DMS153 treated with DMSO at 0.1 percent for 48 hours (cell line): ENCODE measurements at regions not wholly inside any gene's neighbourhood (a gene's known extent, or its start where the extent isn't known, plus 50 kb on each side); places are given as distances from the start of the nearest gene placed in this dataset.

ENCODE experiments used
- DNase-seq: peaks from one replicate; lab custom pipeline; 2025; ENCODE audit not compliant: unreplicated experiment; lab: John Stamatoyannopoulos, UW

- no peak for DNase-seq
Measured at GRCh38 chr15:87120555-87120954, 1040.9 kb downstream of the AGBL1 start.

GRCh38 chr15:87118846-87119245, 1039.2 kb downstream of the AGBL1 start:
- no peak for DNase-seq

GRCh38 chr15:87118435-87118834, 1038.8 kb downstream of the AGBL1 start:
- DNase-seq, result no peak

- DNase-seq, result no peak
Measured at GRCh38 chr15:87115795-87116194, 1036.1 kb downstream of the AGBL1 start.

- no peak for DNase-seq
Measured at GRCh38 chr15:87099916-87100315, 1020.2 kb downstream of the AGBL1 start.

- no peak for DNase-seq
Measured at GRCh38 chr15:87089551-87089950, 1009.9 kb downstream of the AGBL1 start.

- DNase-seq, result no peak
Measured at GRCh38 chr15:87083201-87083600, 1003.5 kb downstream of the AGBL1 start.

GRCh38 chr15:87082581-87082980, 1002.9 kb downstream of the AGBL1 start:
- no peak for DNase-seq

- no peak for DNase-seq
Measured at GRCh38 chr15:87080547-87080946, 1000.9 kb downstream of the AGBL1 start.
